A549 (cell line): ENCODE measurements at regions not wholly inside any gene's neighbourhood (a gene's known extent, or its start where the extent isn't known, plus 50 kb on each side); places are given as distances from the start of the nearest gene placed in this dataset.
A peak's percentile ranks its signal among the peaks of the same experiment; 100 is the strongest.

Source experiments
- ATAC-seq, 2 experiments: fragments of 200-7000 bp in 1 of 2; fragments of >200 bp in 1 of 2; cut with Nextera tagmentation in 1 of 2; cut with Tn5 transposase in 1 of 2; 3 replicates each; pipeline versions ENCODE4 v1.8.0 to v1.9.1; 2018 to 2020; ENCODE audit warnings: mild to moderate bottlenecking in 1 of 2, moderate library complexity in 1 of 2
- CTCF ChIA-PET: fragments of 300-600 bp; sonication (Branson Sonifier 250); formaldehyde crosslinking; extraction: SDS; loops from one replicate; lab custom pipeline; 2021; ENCODE audit warnings: antibody characterized with exemption, inconsistent platforms; lab: Yijun Ruan, JAX
- POLR2A ChIA-PET: fragments of 350-600 bp; formaldehyde crosslinking; extraction: SDS; loops from one replicate; lab custom pipeline; 2021; ENCODE audit warnings: antibody characterized with exemption, inconsistent platforms; lab: Yijun Ruan, JAX
- DNase-seq, 2 experiments: peaks; one replicate each; pipeline versions ENCODE4 v3.0.0 to v3.0.0-alpha.2; 2011 to 2016; ENCODE audit warnings: low read depth in 1 of 2, low spot score in 1 of 2
- FAIRE-seq: peaks from 2 replicates; lab custom pipeline; 2011; peaks lifted over from hg19 to GRCh38; lab: Jason Lieb, UNC
- H3K27ac ChIP-seq, 2 experiments: fragments of >200 bp; sonication (Bioruptor Twin); formaldehyde crosslinking; 3 replicates each; pipeline ENCODE4 v1.5.1; 2016 to 2017
- H3K4me1 ChIP-seq: fragments of >200 bp; sonication (Bioruptor Twin); formaldehyde crosslinking; 3 replicates; pipeline ENCODE4 v1.6.1; 2016
- H3K4me2 ChIP-seq: fragments of >200 bp; sonication (Bioruptor Twin); formaldehyde crosslinking; 3 replicates; pipeline ENCODE4 v1.6.1; 2016
- H3K4me3 ChIP-seq: fragments of >200 bp; sonication (Bioruptor Twin); formaldehyde crosslinking; 3 replicates; pipeline ENCODE4 v1.5.1; 2016
- H3K9me3 ChIP-seq: fragments of >200 bp; sonication (Bioruptor Twin); formaldehyde crosslinking; 3 replicates; pipeline ENCODE4 v1.6.1; 2016
- CBX2 ChIP-seq: fragments of 200-600 bp; sonication (generic); IDR thresholded peaks from 2 replicates; pipeline ENCODE4 v1.6.1; 2016; ENCODE audit warnings: low read depth, mild to moderate bottlenecking, borderline replicate concordance
- CHD4 ChIP-seq: fragments of 200-600 bp; sonication (generic); IDR thresholded peaks from 2 replicates; pipeline ENCODE4 v1.6.1; 2016; ENCODE audit warnings: antibody characterized with exemption, mild to moderate bottlenecking, borderline replicate concordance
- EHF ChIP-seq: fragments of 250-450 bp; sonication (Bioruptor Pico); IDR thresholded peaks from 2 replicates; pipeline ENCODE4 v1.5.0; 2020; ENCODE audit warnings: mild to moderate bottlenecking
- EP300 ChIP-seq, 2 experiments: fragments of >200 bp; sonication (Bioruptor Twin); formaldehyde crosslinking; IDR thresholded peaks; 2 replicates in 1 of 2; 3 replicates in 1 of 2; pipeline ENCODE4 v1.6.1; 2016 to 2017
- FOSB ChIP-seq: fragments of 250-450 bp; sonication (Bioruptor Pico); IDR thresholded peaks from 2 replicates; pipeline ENCODE4 v1.5.0; 2020; ENCODE audit warnings: mild to moderate bottlenecking, moderate library complexity
- FOSL2 ChIP-seq, 2 experiments: fragments of 450-650 bp in 1 of 2; fragments of >200 bp in 1 of 2; sonication (Bioruptor Twin) in 1 of 2; formaldehyde crosslinking; IDR thresholded peaks; 2 replicates each; pipeline versions ENCODE4 v1.5.0 to v1.6.1; 2016 to 2020; ENCODE audit warnings: mild to moderate bottlenecking in 1 of 2, moderate library complexity in 1 of 2
- HEYL ChIP-seq: fragments of 250-450 bp; sonication (Bioruptor Pico); IDR thresholded peaks from 2 replicates; pipeline ENCODE4 v1.8.0; 2021; ENCODE audit warnings: mild to moderate bottlenecking, moderate library complexity
- JUNB ChIP-seq: fragments of >200 bp; sonication (Bioruptor Twin); formaldehyde crosslinking; IDR thresholded peaks from 2 replicates; pipeline ENCODE4 v1.6.1; 2016
- KDM5A ChIP-seq: fragments of 200-600 bp; sonication (generic); IDR thresholded peaks from 2 replicates; pipeline ENCODE4 v1.6.1; 2016; ENCODE audit warnings: antibody characterized with exemption, mild to moderate bottlenecking
- MAFK ChIP-seq: fragments of 450-650 bp; IDR thresholded peaks from 2 replicates; pipeline ENCODE4 v1.6.1; 2014; ENCODE audit not compliant: partially characterized antibody
- MAZ ChIP-seq: fragments of 150-350 bp; IDR thresholded peaks from 2 replicates; pipeline ENCODE4 v1.6.1; 2014; ENCODE audit warnings: antibody characterized with exemption, low read depth, low read length, borderline replicate concordance
- MYC ChIP-seq: IDR thresholded peaks from 2 replicates; pipeline ENCODE4 v1.6.1; 2012; ENCODE audit warnings: mild to moderate bottlenecking, inconsistent platforms, low read length, improper control_type of control experiment, borderline replicate concordance
- NPAS2 ChIP-seq: fragments of 250-450 bp; sonication (Bioruptor Pico); IDR thresholded peaks from 2 replicates; pipeline ENCODE4 v1.8.0; 2022; ENCODE audit warnings: mild to moderate bottlenecking, moderate library complexity, borderline replicate concordance
- PHF8 ChIP-seq: fragments of 200-600 bp; sonication (generic); IDR thresholded peaks from 2 replicates; pipeline ENCODE4 v1.6.1; 2016; ENCODE audit warnings: low read depth, mild to moderate bottlenecking, antibody characterized with exemption, moderate library complexity, borderline replicate concordance
- POLR2AphosphoS2 ChIP-seq: conservative IDR thresholded peaks from 2 replicates; pipeline ENCODE4 v1.6.1; 2012; ENCODE audit warnings: low read length, improper control_type of control experiment, inconsistent platforms
- RCOR1 ChIP-seq: fragments of 150-350 bp; IDR thresholded peaks from 2 replicates; pipeline ENCODE4 v1.6.1; 2014; ENCODE audit warnings: antibody characterized with exemption, low read length, low read depth
- RFX5 ChIP-seq: fragments of 450-650 bp; IDR thresholded peaks from 2 replicates; pipeline ENCODE4 v1.7.1; 2014; ENCODE audit warnings: antibody characterized with exemption, mild to moderate bottlenecking, moderate library complexity
- RNF2 ChIP-seq: fragments of 200-600 bp; sonication (generic); IDR thresholded peaks from 2 replicates; pipeline ENCODE4 v1.6.1; 2016; ENCODE audit warnings: low read depth, mild to moderate bottlenecking, antibody characterized with exemption, moderate library complexity, borderline replicate concordance
- TFCP2L1 ChIP-seq: fragments of 250-450 bp; sonication (Bioruptor Pico); IDR thresholded peaks from 2 replicates; pipeline ENCODE4 v1.5.0; 2021; ENCODE audit warnings: mild to moderate bottlenecking
- TP53 ChIP-seq: fragments of 250-450 bp; sonication (Bioruptor Pico); IDR thresholded peaks from 2 replicates; pipeline ENCODE4 v1.5.0; 2021; ENCODE audit warnings: mild to moderate bottlenecking, moderate library complexity
- ZFP36 ChIP-seq: fragments of 450-650 bp; IDR thresholded peaks from 2 replicates; pipeline ENCODE4 v1.6.1; 2014; ENCODE audit warnings: borderline replicate concordance; ENCODE audit not compliant: partially characterized antibody
- ZNF302 ChIP-seq: fragments of 250-450 bp; sonication (Bioruptor Pico); IDR thresholded peaks from 2 replicates; pipeline ENCODE4 v1.9.0; 2021; ENCODE audit warnings: inconsistent platforms, mild to moderate bottlenecking, moderate library complexity
- WGBS: methylation state at CpG from one replicate; pipeline ENCODE4 v1.1.6; 2017; ENCODE audit errors: missing lambda C conversion rate; 5-methylcytosine and 5-hydroxymethylcytosine counted together
- TF ChIP-seq, protein P1 (sequence below): fragments of 150-350 bp; IDR thresholded peaks from 2 replicates; pipeline ENCODE4 v1.6.1; 2014; ENCODE audit warnings: low read depth, mild to moderate bottlenecking, low read length
- TF ChIP-seq, protein P2 (sequence below): fragments of >200 bp; sonication (Bioruptor Twin); formaldehyde crosslinking; IDR thresholded peaks from 2 replicates; pipeline ENCODE4 v1.6.1; 2016
- TF ChIP-seq, protein P3 (sequence below): IDR thresholded peaks from 2 replicates; pipeline ENCODE4 v1.6.1; 2012

DNA sequence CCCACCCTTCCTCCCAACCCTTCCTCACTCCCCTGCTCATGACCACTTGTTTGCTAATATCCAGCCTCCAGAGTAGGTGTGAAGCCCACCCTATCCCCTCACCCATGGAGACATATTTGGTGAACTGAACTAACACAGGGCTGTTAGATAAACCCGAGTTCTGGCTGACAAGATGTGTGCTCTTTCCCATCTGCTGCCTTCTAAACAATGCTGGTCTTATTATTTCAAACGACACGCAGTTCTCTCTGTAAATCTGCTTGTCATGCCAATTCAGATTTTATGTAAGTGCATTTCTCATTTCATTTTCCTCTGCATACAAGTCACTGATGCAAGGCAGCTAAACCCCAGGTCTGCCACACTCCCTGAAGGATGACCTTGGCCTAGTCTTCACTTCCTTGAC is 343.0 kb upstream of the CDH5 start:
- Histone ChIP-seq H3K4me3 (no peak overlapping the region), H3K4me2 (no peak overlapping the region), H3K4me1 (no peaks in the 10 kb centered on the region), H3K27ac (no peak overlapping the region), H3K9me3 (no peaks in the 10 kb centered on the region)
- ChIA-PET CTCF (interaction anchor here (1.0 kb wide), 1 partner anchor 123 kb away, joined by 4 read pairs; no protein-coding TSS in a partner anchor), POLR2A (no interaction called here)
- FAIRE-seq (no peak), ATAC-seq (no peak), DNase-seq (no peak)
- TF ChIP-seq EHF (CRISPR knock-in tag) (no peak), TP53 (CRISPR knock-in tag) (no peak), CHD4 (no peak), KDM5A (no peak), POLR2AphosphoS2 (no peak), FOSB (CRISPR knock-in tag) (no peak), TFCP2L1 (CRISPR knock-in tag) (no peak), RCOR1 (no peak), ZFP36 (no peak), NPAS2 (no peak), CBX2 (no peak), HEYL (CRISPR knock-in tag) (no peak), JUNB (no peak), RNF2 (no peak), MAZ (no peak)
- 2% methylated on average over 3 of the region's 3 CpGs for WGBS

DNA sequence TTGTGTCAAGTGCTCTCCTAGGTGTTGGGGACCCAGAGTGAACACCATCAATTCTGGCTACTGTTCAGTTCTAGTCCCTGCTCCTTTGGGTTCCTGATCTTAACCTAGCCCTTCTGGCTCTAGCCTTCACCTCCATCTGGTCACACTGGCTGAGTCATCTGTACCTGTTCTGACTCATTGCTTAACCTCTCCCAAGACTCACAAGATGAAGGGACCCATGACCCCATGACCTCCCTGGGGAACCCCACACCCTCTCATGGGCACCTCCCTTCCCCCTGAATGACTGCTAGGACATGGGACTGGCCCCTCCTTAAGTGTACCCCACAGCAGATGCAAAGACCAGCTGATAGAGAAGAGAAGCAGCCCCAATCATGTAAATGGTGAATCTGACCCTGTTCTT is 345.8 kb upstream of the CDH5 start:
- no peak overlapping the region for H3K27ac ChIP-seq
- POLR2A ChIA-PET, result no interaction called here
- no peaks in the 10 kb centered on the region for H3K9me3 ChIP-seq
- peak in 1 of 2 experiments; percentile 30; a peak in 1 of 6 replicates for ATAC-seq
- DNase-seq, result peak; percentile 4 to 7
- TF ChIP-seq, protein P1, sequence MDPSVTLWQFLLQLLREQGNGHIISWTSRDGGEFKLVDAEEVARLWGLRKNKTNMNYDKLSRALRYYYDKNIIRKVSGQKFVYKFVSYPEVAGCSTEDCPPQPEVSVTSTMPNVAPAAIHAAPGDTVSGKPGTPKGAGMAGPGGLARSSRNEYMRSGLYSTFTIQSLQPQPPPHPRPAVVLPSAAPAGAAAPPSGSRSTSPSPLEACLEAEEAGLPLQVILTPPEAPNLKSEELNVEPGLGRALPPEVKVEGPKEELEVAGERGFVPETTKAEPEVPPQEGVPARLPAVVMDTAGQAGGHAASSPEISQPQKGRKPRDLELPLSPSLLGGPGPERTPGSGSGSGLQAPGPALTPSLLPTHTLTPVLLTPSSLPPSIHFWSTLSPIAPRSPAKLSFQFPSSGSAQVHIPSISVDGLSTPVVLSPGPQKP, result no peak
- no peak for TF ChIP-seq EP300 (IDR thresholded peaks at IDR 0.05)
- no peak for TF ChIP-seq ZNF302
- no peak for TF ChIP-seq RFX5
- TF ChIP-seq FOSL2 (IDR thresholded peaks at IDR 0.05), result no peak
- TF ChIP-seq FOSL2 (CRISPR knock-in tag; IDR thresholded peaks at IDR 0.05), result no peak
- no peak for TF ChIP-seq MAFK
- TF ChIP-seq, protein P2, sequence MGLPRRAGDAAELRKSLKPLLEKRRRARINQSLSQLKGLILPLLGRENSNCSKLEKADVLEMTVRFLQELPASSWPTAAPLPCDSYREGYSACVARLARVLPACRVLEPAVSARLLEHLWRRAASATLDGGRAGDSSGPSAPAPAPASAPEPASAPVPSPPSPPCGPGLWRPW, result no peak
- no peak for TF ChIP-seq FOSB (CRISPR knock-in tag)
- TF ChIP-seq, protein P3, sequence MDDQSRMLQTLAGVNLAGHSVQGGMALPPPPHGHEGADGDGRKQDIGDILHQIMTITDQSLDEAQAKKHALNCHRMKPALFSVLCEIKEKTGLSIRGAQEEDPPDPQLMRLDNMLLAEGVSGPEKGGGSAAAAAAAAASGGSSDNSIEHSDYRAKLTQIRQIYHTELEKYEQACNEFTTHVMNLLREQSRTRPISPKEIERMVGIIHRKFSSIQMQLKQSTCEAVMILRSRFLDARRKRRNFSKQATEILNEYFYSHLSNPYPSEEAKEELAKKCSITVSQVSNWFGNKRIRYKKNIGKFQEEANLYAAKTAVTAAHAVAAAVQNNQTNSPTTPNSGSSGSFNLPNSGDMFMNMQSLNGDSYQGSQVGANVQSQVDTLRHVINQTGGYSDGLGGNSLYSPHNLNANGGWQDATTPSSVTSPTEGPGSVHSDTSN, result no peak
- no peak for TF ChIP-seq MYC
- no peak for TF ChIP-seq TFCP2L1 (CRISPR knock-in tag)
- TF ChIP-seq PHF8, result no peak
- no peak for FAIRE-seq
- no peaks in the 10 kb centered on the region for H3K4me1 ChIP-seq
- CTCF ChIA-PET, result interaction anchor here (0.9 kb wide), 1 partner anchor 249 kb away, joined by 3 read pairs; no protein-coding TSS in a partner anchor
- H3K4me3 ChIP-seq, result no peak overlapping the region
- no peak overlapping the region for H3K4me2 ChIP-seq
